ENCODE measurements at regions not wholly inside any gene's neighbourhood (a gene's known extent, or its start where the extent isn't known, plus 50 kb on each side); places are given as distances from the start of the nearest gene placed in this dataset.

GRCh38 chr2:49686897-49687442 lies 532.7 kb upstream of the FSHR start:
- no peaks in the 10 kb centered on the region for H3K79me2 ChIP-seq (ENCODE audit: control insufficient read depth, insufficient read depth, low read length, poor library complexity)
- H2AK5ac ChIP-seq (ENCODE audit: low read length): no peak overlapping the region
- no peak overlapping the region for H2BK120ac ChIP-seq (ENCODE audit: insufficient read depth, low read length, poor library complexity)
- no peak overlapping the region for H2BK12ac ChIP-seq (ENCODE audit: low read length)
- H3K4ac ChIP-seq (ENCODE audit: low read depth, low read length): no peak overlapping the region
- H3K4me3 ChIP-seq (ENCODE audit: low read depth, low read length): no peak overlapping the region
- H3K4me2 ChIP-seq (ENCODE audit: low read length): no peak overlapping the region
- H3K27me3 ChIP-seq (ENCODE audit: insufficient read depth, low read length): no peaks in the 10 kb centered on the region
- H3K79me1 ChIP-seq (ENCODE audit: low read length): no peaks in the 10 kb centered on the region
- WGBS (ENCODE audit: extremely low coverage, insufficient coverage, insufficient read length): no CpG with 5 or more reads among the region's 2 CpGs
- no peak overlapping the region for H4K8ac ChIP-seq (ENCODE audit: low read depth, low read length)
- no peak overlapping the region for H4K12ac ChIP-seq (ENCODE audit: low read depth, low read length)
- H4K91ac ChIP-seq (ENCODE audit: low read depth, low read length): no peak overlapping the region
- H3K36me3 ChIP-seq (ENCODE audit: control insufficient read depth in 1 of 2, insufficient read depth in 2 of 2, low read length in 2 of 2): no peaks in the 10 kb centered on the region
- H3K4me1 ChIP-seq (ENCODE audit: control insufficient read depth in 1 of 2, insufficient read depth in 2 of 2, low read length in 2 of 2): no peaks in the 10 kb centered on the region
- no peak overlapping the region for H3K23ac ChIP-seq (ENCODE audit: low read length)
- H3K27ac ChIP-seq (ENCODE audit: low read depth, low read length): no peak overlapping the region
- no peak for DNase-seq
- no peak overlapping the region for H3K18ac ChIP-seq (ENCODE audit: low read length)
- no peaks in the 10 kb centered on the region for H3K9me3 ChIP-seq (ENCODE audit: insufficient read depth, low read depth, low read length)
- H3K9ac ChIP-seq (ENCODE audit: low read length): no peak overlapping the region
- H2AFZ ChIP-seq (ENCODE audit: insufficient read depth, low read length, poor library complexity): no peak overlapping the region
- no peak overlapping the region for H3K14ac ChIP-seq (ENCODE audit: low read length)
- no peak overlapping the region for H2BK5ac ChIP-seq (ENCODE audit: low read depth, low read length, poor library complexity)

GRCh38 chr2:49686291-49686690 lies 532.0 kb upstream of the FSHR start:
- H3K4me1 ChIP-seq (ENCODE audit: control insufficient read depth in 1 of 2, insufficient read depth in 2 of 2, low read length in 2 of 2): no peaks in the 10 kb centered on the region
- H3K79me1 ChIP-seq (ENCODE audit: low read length): no peaks in the 10 kb centered on the region
- no peak overlapping the region for H3K4me2 ChIP-seq (ENCODE audit: low read length)
- H3K36me3 ChIP-seq (ENCODE audit: control insufficient read depth in 1 of 2, insufficient read depth in 2 of 2, low read length in 2 of 2): no peaks in the 10 kb centered on the region
- H4K12ac ChIP-seq (ENCODE audit: low read depth, low read length): no peak overlapping the region
- no peak overlapping the region for H3K18ac ChIP-seq (ENCODE audit: low read length)
- no peak overlapping the region for H2BK120ac ChIP-seq (ENCODE audit: insufficient read depth, low read length, poor library complexity)
- DNase-seq: no peak
- H2BK5ac ChIP-seq (ENCODE audit: low read depth, low read length, poor library complexity): no peak overlapping the region
- no peak overlapping the region for H3K23ac ChIP-seq (ENCODE audit: low read length)
- H2AK5ac ChIP-seq (ENCODE audit: low read length): no peak overlapping the region
- no peak overlapping the region for H3K9ac ChIP-seq (ENCODE audit: low read length)
- no CpG with 5 or more reads among the region's 2 CpGs for WGBS (ENCODE audit: extremely low coverage, insufficient coverage, insufficient read length)
- no peak overlapping the region for H3K14ac ChIP-seq (ENCODE audit: low read length)
- H3K27me3 ChIP-seq (ENCODE audit: insufficient read depth, low read length): no peaks in the 10 kb centered on the region
- H3K27ac ChIP-seq (ENCODE audit: low read depth, low read length): no peak overlapping the region
- no peak overlapping the region for H3K4ac ChIP-seq (ENCODE audit: low read depth, low read length)
- no peak overlapping the region for H3K4me3 ChIP-seq (ENCODE audit: low read depth, low read length)
- H3K79me2 ChIP-seq (ENCODE audit: control insufficient read depth, insufficient read depth, low read length, poor library complexity): no peaks in the 10 kb centered on the region
- H2AFZ ChIP-seq (ENCODE audit: insufficient read depth, low read length, poor library complexity): no peak overlapping the region
- no peak overlapping the region for H2BK12ac ChIP-seq (ENCODE audit: low read length)
- no peak overlapping the region for H4K91ac ChIP-seq (ENCODE audit: low read depth, low read length)
- H3K9me3 ChIP-seq (ENCODE audit: insufficient read depth, low read depth, low read length): no peaks in the 10 kb centered on the region
- no peak overlapping the region for H4K8ac ChIP-seq (ENCODE audit: low read depth, low read length)

GRCh38 chr2:49677227-49677626 lies 522.9 kb upstream of the FSHR start:
- Histone ChIP-seq H3K14ac (ENCODE audit: low read length) (no peak overlapping the region), H3K4me1 (ENCODE audit: control insufficient read depth in 1 of 2, insufficient read depth in 2 of 2, low read length in 2 of 2) (no peaks in the 10 kb centered on the region), H2BK120ac (ENCODE audit: insufficient read depth, low read length, poor library complexity) (no peak overlapping the region), H3K79me1 (ENCODE audit: low read length) (no peaks in the 10 kb centered on the region), H3K9ac (ENCODE audit: low read length) (no peak overlapping the region), H3K4me3 (ENCODE audit: low read depth, low read length) (no peak overlapping the region), H3K27me3 (ENCODE audit: insufficient read depth, low read length) (no peaks in the 10 kb centered on the region), H3K9me3 (ENCODE audit: insufficient read depth, low read depth, low read length) (no peaks in the 10 kb centered on the region), H4K12ac (ENCODE audit: low read depth, low read length) (no peak overlapping the region), H3K79me2 (ENCODE audit: control insufficient read depth, insufficient read depth, low read length, poor library complexity) (no peaks in the 10 kb centered on the region), H2BK5ac (ENCODE audit: low read depth, low read length, poor library complexity) (no peak overlapping the region), H3K27ac (ENCODE audit: low read depth, low read length) (no peak overlapping the region), H3K36me3 (ENCODE audit: control insufficient read depth in 1 of 2, insufficient read depth in 2 of 2, low read length in 2 of 2) (no peaks in the 10 kb centered on the region), H3K4ac (ENCODE audit: low read depth, low read length) (no peak overlapping the region), H4K91ac (ENCODE audit: low read depth, low read length) (no peak overlapping the region), H2AFZ (ENCODE audit: insufficient read depth, low read length, poor library complexity) (no peak overlapping the region), H2AK5ac (ENCODE audit: low read length) (no peak overlapping the region), H3K18ac (ENCODE audit: low read length) (no peak overlapping the region), H2BK12ac (ENCODE audit: low read length) (no peak overlapping the region), H4K8ac (ENCODE audit: low read depth, low read length) (no peak overlapping the region), H3K4me2 (ENCODE audit: low read length) (no peak overlapping the region), H3K23ac (ENCODE audit: low read length) (no peak overlapping the region)
- no peak for DNase-seq
- no CpG with 5 or more reads among the region's 1 CpG for WGBS (ENCODE audit: extremely low coverage, insufficient coverage, insufficient read length)

GRCh38 chr2:49664827-49665226 lies 510.5 kb upstream of the FSHR start:
- H3K4me3 ChIP-seq (ENCODE audit: low read depth, low read length): no peak overlapping the region
- H3K4me2 ChIP-seq (ENCODE audit: low read length): no peak overlapping the region
- H4K91ac ChIP-seq (ENCODE audit: low read depth, low read length): no peak overlapping the region
- H3K4me1 ChIP-seq (ENCODE audit: control insufficient read depth in 1 of 2, insufficient read depth in 2 of 2, low read length in 2 of 2): no peaks in the 10 kb centered on the region
- H3K9me3 ChIP-seq (ENCODE audit: insufficient read depth, low read depth, low read length): peaks cover 2% of the 10 kb centered on the region
- H2AFZ ChIP-seq (ENCODE audit: insufficient read depth, low read length, poor library complexity): no peak overlapping the region
- WGBS (ENCODE audit: extremely low coverage, insufficient coverage, insufficient read length): no CpG with 5 or more reads among the region's 4 CpGs
- no peak overlapping the region for H3K23ac ChIP-seq (ENCODE audit: low read length)
- H3K18ac ChIP-seq (ENCODE audit: low read length): no peak overlapping the region
- H3K79me1 ChIP-seq (ENCODE audit: low read length): no peaks in the 10 kb centered on the region
- no peak for DNase-seq
- H3K27me3 ChIP-seq (ENCODE audit: insufficient read depth, low read length): no peaks in the 10 kb centered on the region
- H3K4ac ChIP-seq (ENCODE audit: low read depth, low read length): no peak overlapping the region
- no peak overlapping the region for H2BK120ac ChIP-seq (ENCODE audit: insufficient read depth, low read length, poor library complexity)
- no peak overlapping the region for H4K12ac ChIP-seq (ENCODE audit: low read depth, low read length)
- no peak overlapping the region for H3K27ac ChIP-seq (ENCODE audit: low read depth, low read length)
- H3K36me3 ChIP-seq (ENCODE audit: control insufficient read depth in 1 of 2, insufficient read depth in 2 of 2, low read length in 2 of 2): no peaks in the 10 kb centered on the region
- no peak overlapping the region for H4K8ac ChIP-seq (ENCODE audit: low read depth, low read length)
- no peak overlapping the region for H2AK5ac ChIP-seq (ENCODE audit: low read length)
- H3K79me2 ChIP-seq (ENCODE audit: control insufficient read depth, insufficient read depth, low read length, poor library complexity): no peaks in the 10 kb centered on the region
- no peak overlapping the region for H3K14ac ChIP-seq (ENCODE audit: low read length)
- H3K9ac ChIP-seq (ENCODE audit: low read length): no peak overlapping the region
- no peak overlapping the region for H2BK12ac ChIP-seq (ENCODE audit: low read length)
- no peak overlapping the region for H2BK5ac ChIP-seq (ENCODE audit: low read depth, low read length, poor library complexity)

Data from trophoblast cell (in vitro differentiated cells and primary cell).